GM21528 (cell line): ENCODE measurements at regions not wholly inside any gene's neighbourhood (a gene's known extent, or its start where the extent isn't known, plus 50 kb on each side); places are given as distances from the start of the nearest gene placed in this dataset.

Experiments
- ATAC-seq: cut with Tn5 transposase; IDR thresholded peaks from one replicate; pipeline ENCODE4 v1.9.1; 2021; ENCODE audit warnings: mild to moderate bottlenecking, moderate library complexity; ENCODE audit not compliant: unreplicated experiment, low FRiP score

- no peak for ATAC-seq
These were observed 58.8 kb upstream of the NXPH2 start for GRCh38 chr2:138838851-138839620.

- no peak for ATAC-seq
These were observed 51.5 kb upstream of the NXPH2 start for GRCh38 chr2:138831691-138832090.

GRCh38 chr2:138831154-138831553, 51.0 kb upstream of the NXPH2 start:
- ATAC-seq = no peak

GRCh38 chr2:138830547-138830946, 50.4 kb upstream of the NXPH2 start:
- ATAC-seq = no peak
